ENCODE measurements at regions not wholly inside any gene's neighbourhood (a gene's known extent, or its start where the extent isn't known, plus 50 kb on each side); places are given as distances from the start of the nearest gene placed in this dataset.

- H3K36me3 ChIP-seq (ENCODE audit: insufficient read depth, low read length), result no peaks in the 10 kb centered on the region
- Mint-ChIP-seq H3K36me3 (no peaks in the 10 kb centered on the region), H3K27me3 (no peaks in the 10 kb centered on the region), H3K9me3 (no peaks in the 10 kb centered on the region), H3K4me1 (no peaks in the 10 kb centered on the region), H3K27ac (no peak overlapping the region), H3K4me3 (no peak overlapping the region)
- ChIA-PET POLR2A (no interaction called here), CTCF (no interaction called here)
- H3K27me3 ChIP-seq (ENCODE audit: insufficient read depth, low read length, poor library complexity, severe bottlenecking), result no peaks in the 10 kb centered on the region
- H3K4me3 ChIP-seq (ENCODE audit: low read length), result no peak overlapping the region
- H3K27ac ChIP-seq (ENCODE audit: low read depth, low read length), result no peak overlapping the region
- no peaks in the 10 kb centered on the region for H3K4me1 ChIP-seq (ENCODE audit: insufficient read depth, low read length)
- H3K9me3 ChIP-seq (ENCODE audit: low read length), result no peaks in the 10 kb centered on the region
- DNase-seq, result no peak
Measured at GRCh38 chrY:13026906-13027305, 122.2 kb downstream of the DDX3Y start.

GRCh38 chrY:13040232-13040631 is 135.6 kb downstream of the DDX3Y start:
- Mint-ChIP-seq H3K27ac (no peak overlapping the region), H3K36me3 (no peaks in the 10 kb centered on the region), H3K27me3 (no peaks in the 10 kb centered on the region), H3K4me1 (peaks cover 0 to 2% (median 0%) of the 10 kb centered on the region in 3 donors), H3K4me3 (no peak overlapping the region), H3K9me3 (no peaks in the 10 kb centered on the region)
- ChIA-PET POLR2A (no interaction called here), CTCF (no interaction called here)
- DNase-seq, result no peak
- Histone ChIP-seq H3K27me3 (ENCODE audit: insufficient read depth, low read length, poor library complexity, severe bottlenecking) (no peaks in the 10 kb centered on the region), H3K36me3 (ENCODE audit: insufficient read depth, low read length) (no peaks in the 10 kb centered on the region), H3K4me3 (ENCODE audit: low read length) (no peak overlapping the region), H3K4me1 (ENCODE audit: insufficient read depth, low read length) (no peaks in the 10 kb centered on the region), H3K9me3 (ENCODE audit: low read length) (no peaks in the 10 kb centered on the region), H3K27ac (ENCODE audit: low read depth, low read length) (no peak overlapping the region)

- no peaks in the 10 kb centered on the region for H3K27me3 ChIP-seq (ENCODE audit: insufficient read depth, low read length, poor library complexity, severe bottlenecking)
- no peaks in the 10 kb centered on the region for H3K36me3 ChIP-seq (ENCODE audit: insufficient read depth, low read length)
- no peak for DNase-seq
- no peak overlapping the region for H3K4me3 ChIP-seq (ENCODE audit: low read length)
- no peak overlapping the region for H3K27ac ChIP-seq (ENCODE audit: low read depth, low read length)
- H3K4me3 Mint-ChIP-seq, result no peak overlapping the region
- no peaks in the 10 kb centered on the region for H3K9me3 ChIP-seq (ENCODE audit: low read length)
- CTCF ChIA-PET, result no interaction called here
- no peaks in the 10 kb centered on the region for H3K9me3 Mint-ChIP-seq
- H3K27me3 Mint-ChIP-seq, result no peaks in the 10 kb centered on the region
- no peaks in the 10 kb centered on the region for H3K36me3 Mint-ChIP-seq
- POLR2A ChIA-PET, result no interaction called here
- H3K4me1 ChIP-seq (ENCODE audit: insufficient read depth, low read length), result no peaks in the 10 kb centered on the region
- no peak overlapping the region for H3K27ac Mint-ChIP-seq
- no peaks in the 10 kb centered on the region for H3K4me1 Mint-ChIP-seq
Measured at GRCh38 chrY:13053501-13053900, 148.8 kb downstream of the DDX3Y start.

GRCh38 chrY:13066372-13066771 is 161.7 kb downstream of the DDX3Y start:
- H3K36me3 ChIP-seq (ENCODE audit: insufficient read depth, low read length), result no peaks in the 10 kb centered on the region
- no peak overlapping the region for H3K4me3 ChIP-seq (ENCODE audit: low read length)
- Mint-ChIP-seq H3K9me3 (no peaks in the 10 kb centered on the region), H3K4me1 (no peaks in the 10 kb centered on the region), H3K27ac (no peak overlapping the region), H3K4me3 (no peak overlapping the region), H3K36me3 (no peaks in the 10 kb centered on the region), H3K27me3 (no peaks in the 10 kb centered on the region)
- H3K4me1 ChIP-seq (ENCODE audit: insufficient read depth, low read length), result no peaks in the 10 kb centered on the region
- H3K9me3 ChIP-seq (ENCODE audit: low read length), result no peaks in the 10 kb centered on the region
- ChIA-PET CTCF (no interaction called here), POLR2A (no interaction called here)
- no peak for DNase-seq
- H3K27ac ChIP-seq (ENCODE audit: low read depth, low read length), result no peak overlapping the region
- no peaks in the 10 kb centered on the region for H3K27me3 ChIP-seq (ENCODE audit: insufficient read depth, low read length, poor library complexity, severe bottlenecking)

GRCh38 chrY:13068696-13069095 is 164.0 kb downstream of the DDX3Y start:
- Mint-ChIP-seq H3K27me3 (no peaks in the 10 kb centered on the region), H3K36me3 (no peaks in the 10 kb centered on the region), H3K4me1 (no peaks in the 10 kb centered on the region), H3K9me3 (no peaks in the 10 kb centered on the region), H3K4me3 (no peak overlapping the region), H3K27ac (no peak overlapping the region)
- Histone ChIP-seq H3K4me3 (ENCODE audit: low read length) (no peak overlapping the region), H3K27ac (ENCODE audit: low read depth, low read length) (no peak overlapping the region), H3K36me3 (ENCODE audit: insufficient read depth, low read length) (no peaks in the 10 kb centered on the region), H3K4me1 (ENCODE audit: insufficient read depth, low read length) (no peaks in the 10 kb centered on the region), H3K27me3 (ENCODE audit: insufficient read depth, low read length, poor library complexity, severe bottlenecking) (no peaks in the 10 kb centered on the region), H3K9me3 (ENCODE audit: low read length) (no peaks in the 10 kb centered on the region)
- CTCF ChIA-PET, result no interaction called here
- no peak for DNase-seq
- POLR2A ChIA-PET, result no interaction called here

GRCh38 chrY:13069111-13069510 is 164.4 kb downstream of the DDX3Y start:
- no peaks in the 10 kb centered on the region for H3K4me1 Mint-ChIP-seq
- Histone ChIP-seq H3K9me3 (ENCODE audit: low read length) (no peaks in the 10 kb centered on the region), H3K36me3 (ENCODE audit: insufficient read depth, low read length) (no peaks in the 10 kb centered on the region), H3K27me3 (ENCODE audit: insufficient read depth, low read length, poor library complexity, severe bottlenecking) (no peaks in the 10 kb centered on the region), H3K4me3 (ENCODE audit: low read length) (no peak overlapping the region), H3K27ac (ENCODE audit: low read depth, low read length) (no peak overlapping the region), H3K4me1 (ENCODE audit: insufficient read depth, low read length) (no peaks in the 10 kb centered on the region)
- H3K9me3 Mint-ChIP-seq, result no peaks in the 10 kb centered on the region
- ChIA-PET POLR2A (no interaction called here), CTCF (no interaction called here)
- H3K27ac Mint-ChIP-seq, result no peak overlapping the region
- no peaks in the 10 kb centered on the region for H3K36me3 Mint-ChIP-seq
- no peak for DNase-seq
- H3K4me3 Mint-ChIP-seq, result no peak overlapping the region
- H3K27me3 Mint-ChIP-seq, result no peaks in the 10 kb centered on the region

GRCh38 chrY:13082748-13083147 is 178.1 kb downstream of the DDX3Y start:
- no peaks in the 10 kb centered on the region for H3K36me3 Mint-ChIP-seq
- POLR2A ChIA-PET, result no interaction called here
- Histone ChIP-seq H3K4me3 (ENCODE audit: low read length) (no peak overlapping the region), H3K27ac (ENCODE audit: low read depth, low read length) (no peak overlapping the region), H3K27me3 (ENCODE audit: insufficient read depth, low read length, poor library complexity, severe bottlenecking) (no peaks in the 10 kb centered on the region), H3K9me3 (ENCODE audit: low read length) (no peaks in the 10 kb centered on the region), H3K4me1 (ENCODE audit: insufficient read depth, low read length) (no peaks in the 10 kb centered on the region), H3K36me3 (ENCODE audit: insufficient read depth, low read length) (no peaks in the 10 kb centered on the region)
- no peaks in the 10 kb centered on the region for H3K4me1 Mint-ChIP-seq
- no peak overlapping the region for H3K4me3 Mint-ChIP-seq
- no peak for DNase-seq
- CTCF ChIA-PET, result no interaction called here
- H3K27me3 Mint-ChIP-seq, result no peaks in the 10 kb centered on the region
- H3K9me3 Mint-ChIP-seq, result no peaks in the 10 kb centered on the region
- H3K27ac Mint-ChIP-seq, result no peak overlapping the region

- H3K36me3 ChIP-seq (ENCODE audit: insufficient read depth, low read length), result no peaks in the 10 kb centered on the region
- no peaks in the 10 kb centered on the region for H3K4me1 ChIP-seq (ENCODE audit: insufficient read depth, low read length)
- Mint-ChIP-seq H3K27ac (no peak overlapping the region), H3K4me1 (peaks cover 0 to 7% (median 0%) of the 10 kb centered on the region in 3 donors), H3K27me3 (peaks cover 0 to 4% of the 10 kb centered on the region in 2 donors), H3K4me3 (no peak overlapping the region), H3K36me3 (no peaks in the 10 kb centered on the region), H3K9me3 (no peaks in the 10 kb centered on the region)
- no peaks in the 10 kb centered on the region for H3K27me3 ChIP-seq (ENCODE audit: insufficient read depth, low read length, poor library complexity, severe bottlenecking)
- POLR2A ChIA-PET, result no interaction called here
- DNase-seq, result no peak
- no peaks in the 10 kb centered on the region for H3K9me3 ChIP-seq (ENCODE audit: low read length)
- no peak overlapping the region for H3K27ac ChIP-seq (ENCODE audit: low read depth, low read length)
- H3K4me3 ChIP-seq (ENCODE audit: low read length), result no peak overlapping the region
- CTCF ChIA-PET, result no interaction called here
Measured at GRCh38 chrY:13091575-13091974, 186.9 kb downstream of the DDX3Y start.

- DNase-seq, result no peak
- Mint-ChIP-seq H3K36me3 (no peaks in the 10 kb centered on the region), H3K4me3 (no peak overlapping the region), H3K9me3 (no peaks in the 10 kb centered on the region), H3K27me3 (peaks cover 0 to 4% of the 10 kb centered on the region in 2 donors), H3K4me1 (peaks cover 0 to 7% (median 0%) of the 10 kb centered on the region in 3 donors), H3K27ac (no peak overlapping the region)
- Histone ChIP-seq H3K4me3 (ENCODE audit: low read length) (no peak overlapping the region), H3K27ac (ENCODE audit: low read depth, low read length) (no peak overlapping the region), H3K36me3 (ENCODE audit: insufficient read depth, low read length) (no peaks in the 10 kb centered on the region), H3K27me3 (ENCODE audit: insufficient read depth, low read length, poor library complexity, severe bottlenecking) (no peaks in the 10 kb centered on the region), H3K4me1 (ENCODE audit: insufficient read depth, low read length) (no peaks in the 10 kb centered on the region), H3K9me3 (ENCODE audit: low read length) (no peaks in the 10 kb centered on the region)
- CTCF ChIA-PET, result no interaction called here
- POLR2A ChIA-PET, result no interaction called here
Measured at GRCh38 chrY:13092986-13093385, 188.3 kb downstream of the DDX3Y start.
